GM12864 (cell line): ENCODE measurements at regions not wholly inside any gene's neighbourhood (a gene's known extent, or its start where the extent isn't known, plus 50 kb on each side); places are given as distances from the start of the nearest gene placed in this dataset.

ENCODE experiments used
- DNase-seq: peaks from one replicate; pipeline ENCODE4 v3.0.0-alpha.2; 2011; ENCODE audit warnings: low read depth
- H3K4me3 ChIP-seq: 2 replicates; pipeline ENCODE4 v1.5.1; 2011; ENCODE audit warnings: mild to moderate bottlenecking, low read depth, low read length, control low read depth
- CTCF ChIP-seq: IDR thresholded peaks from 2 replicates; pipeline ENCODE4 v1.5.1; 2011; ENCODE audit warnings: low read depth, mild to moderate bottlenecking, moderate library complexity, low read length, control low read depth, inconsistent platforms; ENCODE audit errors: missing control alignments

GRCh38 chr9:129513856-129514496 lies 106.9 kb downstream of the C9orf50 start:
- no peak for TF ChIP-seq CTCF
- DNase-seq = no peak
- no peak overlapping the region for H3K4me3 ChIP-seq

GRCh38 chr9:129513282-129513681 lies 107.6 kb downstream of the C9orf50 start:
- TF ChIP-seq CTCF = no peak
- no peak overlapping the region for H3K4me3 ChIP-seq
- DNase-seq = no peak

DNA sequence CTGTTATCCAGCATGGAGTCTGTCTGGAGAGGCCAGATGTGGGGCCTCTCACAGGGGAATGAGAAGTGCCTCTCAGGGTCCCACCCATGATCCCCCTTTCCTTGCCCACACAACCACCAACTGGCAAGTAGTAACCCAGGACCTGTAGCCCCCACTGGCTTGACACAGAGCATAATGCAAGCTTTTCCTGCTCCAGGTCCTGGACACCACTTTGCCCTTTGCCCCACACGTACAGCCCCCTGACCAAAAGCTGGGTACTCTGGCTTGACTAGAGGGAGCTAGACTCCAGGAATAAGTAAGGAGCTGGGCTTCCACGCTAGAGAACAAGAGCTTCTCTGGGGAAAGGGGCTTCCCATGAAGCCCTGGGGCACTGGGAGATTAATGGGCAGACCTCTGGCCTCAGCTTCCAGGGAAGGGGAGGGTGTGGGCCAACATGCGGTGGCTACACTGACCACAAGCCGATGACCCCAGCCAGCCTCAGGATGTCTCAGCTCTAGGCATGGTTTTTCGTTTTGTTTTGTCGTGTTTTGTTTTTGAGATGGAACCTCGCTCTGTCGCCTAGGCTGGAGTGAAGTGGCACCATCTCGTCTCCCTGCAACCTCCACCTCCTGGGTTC lies 109.5 kb downstream of the C9orf50 start:
- TF ChIP-seq CTCF = no peak
- no peak for DNase-seq
- H3K4me3 ChIP-seq = no peak overlapping the region

DNA sequence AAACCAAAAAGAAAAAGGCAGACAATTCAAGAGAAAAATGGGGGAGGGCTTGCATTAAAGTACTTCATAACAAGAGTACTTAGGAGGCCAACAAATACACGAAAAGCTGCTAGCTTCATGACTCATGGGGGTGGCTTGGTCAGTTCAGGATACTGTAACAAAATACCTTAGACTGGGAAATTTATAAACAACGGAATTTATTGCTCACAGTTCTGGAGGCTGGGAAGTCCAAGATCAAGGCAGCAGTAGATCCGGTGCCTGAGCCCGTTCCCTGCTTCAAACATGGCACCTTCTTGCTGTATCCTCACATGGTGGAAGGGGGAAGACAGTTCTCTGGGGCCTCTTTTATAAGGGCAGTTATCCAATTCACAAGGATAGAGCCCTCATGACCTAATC lies 111.4 kb downstream of the C9orf50 start:
- DNase-seq = no peak
- TF ChIP-seq CTCF = no peak

GRCh38 chr9:129507805-129508204 lies 113.1 kb downstream of the C9orf50 start:
- H3K4me3 ChIP-seq = no peak overlapping the region
- DNase-seq = no peak
- no peak for TF ChIP-seq CTCF

More for the DNA sequence above, 111.4 kb downstream of the C9orf50 start:
- no peak overlapping the region for H3K4me3 ChIP-seq

- no peak for DNase-seq
- H3K4me3 ChIP-seq = no peak overlapping the region
- TF ChIP-seq CTCF = no peak
Measured at GRCh38 chr9:129506892-129507291, 114.0 kb downstream of the C9orf50 start.

DNA sequence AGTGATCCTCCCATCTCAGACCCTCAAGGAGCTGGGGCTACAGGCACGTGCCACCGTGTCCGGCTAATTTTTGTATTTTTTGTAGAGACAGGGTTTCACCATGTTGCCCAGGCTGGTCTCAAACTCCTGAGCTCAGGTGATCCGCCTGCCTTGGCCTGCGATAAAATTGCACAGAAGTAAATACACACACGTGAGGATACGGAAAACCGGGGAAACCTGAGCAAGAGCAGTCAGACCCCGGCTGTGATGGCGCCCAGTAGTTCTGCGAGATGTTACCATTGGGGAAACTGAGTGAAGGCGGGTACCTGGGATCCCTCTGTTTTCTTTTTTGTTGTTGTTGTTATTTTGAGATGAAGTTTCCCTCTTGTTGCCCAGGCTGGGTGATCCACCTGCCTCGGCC lies 114.9 kb downstream of the C9orf50 start:
- DNase-seq = no peak
- TF ChIP-seq CTCF = no peak
- H3K4me3 ChIP-seq = no peak overlapping the region
